ENCODE measurements at regions not wholly inside any gene's neighbourhood (a gene's known extent, or its start where the extent isn't known, plus 50 kb on each side); places are given as distances from the start of the nearest gene placed in this dataset.

DNA sequence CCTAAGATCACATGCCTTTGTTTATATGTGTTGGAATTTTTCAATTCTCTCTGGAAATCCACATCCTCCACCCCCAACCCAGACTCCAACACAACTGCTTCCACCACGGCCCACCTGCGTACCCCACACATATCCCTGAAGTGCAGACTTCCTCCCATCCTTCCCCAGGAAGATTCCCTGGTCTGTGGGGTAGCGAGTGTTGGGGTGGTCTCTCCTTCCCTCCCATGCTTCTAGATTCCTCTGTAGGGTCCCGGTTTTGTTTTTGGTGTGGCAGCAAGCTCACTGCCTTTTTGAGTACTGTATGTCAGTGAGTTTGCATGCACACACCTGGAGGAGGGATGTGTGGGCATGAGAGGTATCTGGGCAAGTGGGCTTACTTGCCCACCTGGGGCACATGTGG lies 127.6 kb downstream of the MRPL14 start:
- TF ChIP-seq POLR2A (IDR thresholded peaks at IDR 0.05; ENCODE audit: borderline replicate concordance, extremely low read depth, insufficient read depth, insufficient read length) (peak; percentile 96), CTCF (IDR thresholded peaks at IDR 0.05 in 2 of 3, conservative IDR thresholded peaks at IDR 0.05 in 1 of 3; ENCODE audit: borderline replicate concordance in 1 of 3, insufficient read depth in 1 of 3, low read depth in 2 of 3, low read length in 2 of 3) (no peak), POLR2AphosphoS5 (IDR thresholded peaks at IDR 0.05; ENCODE audit: low read depth, low read length) (no peak), YY1 (IDR thresholded peaks at IDR 0.05; ENCODE audit: extremely low read depth, insufficient replicate concordance, low read depth, low read length) (no peak), SIN3A (IDR thresholded peaks at IDR 0.05; ENCODE audit: low read depth) (no peak), EZH2 (IDR thresholded peaks at IDR 0.05) (no peak), RAD21 (IDR thresholded peaks at IDR 0.05; ENCODE audit: low read depth) (no peak)
- TF ChIP-seq, protein P1, sequence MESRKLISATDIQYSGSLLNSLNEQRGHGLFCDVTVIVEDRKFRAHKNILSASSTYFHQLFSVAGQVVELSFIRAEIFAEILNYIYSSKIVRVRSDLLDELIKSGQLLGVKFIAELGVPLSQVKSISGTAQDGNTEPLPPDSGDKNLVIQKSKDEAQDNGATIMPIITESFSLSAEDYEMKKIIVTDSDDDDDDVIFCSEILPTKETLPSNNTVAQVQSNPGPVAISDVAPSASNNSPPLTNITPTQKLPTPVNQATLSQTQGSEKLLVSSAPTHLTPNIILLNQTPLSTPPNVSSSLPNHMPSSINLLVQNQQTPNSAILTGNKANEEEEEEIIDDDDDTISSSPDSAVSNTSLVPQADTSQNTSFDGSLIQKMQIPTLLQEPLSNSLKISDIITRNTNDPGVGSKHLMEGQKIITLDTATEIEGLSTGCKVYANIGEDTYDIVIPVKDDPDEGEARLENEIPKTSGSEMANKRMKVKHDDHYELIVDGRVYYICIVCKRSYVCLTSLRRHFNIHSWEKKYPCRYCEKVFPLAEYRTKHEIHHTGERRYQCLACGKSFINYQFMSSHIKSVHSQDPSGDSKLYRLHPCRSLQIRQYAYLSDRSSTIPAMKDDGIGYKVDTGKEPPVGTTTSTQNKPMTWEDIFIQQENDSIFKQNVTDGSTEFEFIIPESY (IDR thresholded peaks at IDR 0.05; ENCODE audit: extremely low read depth, insufficient replicate concordance, low read length), result no peak
- TF ChIP-seq, protein P2, sequence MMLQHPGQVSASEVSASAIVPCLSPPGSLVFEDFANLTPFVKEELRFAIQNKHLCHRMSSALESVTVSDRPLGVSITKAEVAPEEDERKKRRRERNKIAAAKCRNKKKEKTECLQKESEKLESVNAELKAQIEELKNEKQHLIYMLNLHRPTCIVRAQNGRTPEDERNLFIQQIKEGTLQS (IDR thresholded peaks at IDR 0.05), result no peak
- TF ChIP-seq, protein P3, sequence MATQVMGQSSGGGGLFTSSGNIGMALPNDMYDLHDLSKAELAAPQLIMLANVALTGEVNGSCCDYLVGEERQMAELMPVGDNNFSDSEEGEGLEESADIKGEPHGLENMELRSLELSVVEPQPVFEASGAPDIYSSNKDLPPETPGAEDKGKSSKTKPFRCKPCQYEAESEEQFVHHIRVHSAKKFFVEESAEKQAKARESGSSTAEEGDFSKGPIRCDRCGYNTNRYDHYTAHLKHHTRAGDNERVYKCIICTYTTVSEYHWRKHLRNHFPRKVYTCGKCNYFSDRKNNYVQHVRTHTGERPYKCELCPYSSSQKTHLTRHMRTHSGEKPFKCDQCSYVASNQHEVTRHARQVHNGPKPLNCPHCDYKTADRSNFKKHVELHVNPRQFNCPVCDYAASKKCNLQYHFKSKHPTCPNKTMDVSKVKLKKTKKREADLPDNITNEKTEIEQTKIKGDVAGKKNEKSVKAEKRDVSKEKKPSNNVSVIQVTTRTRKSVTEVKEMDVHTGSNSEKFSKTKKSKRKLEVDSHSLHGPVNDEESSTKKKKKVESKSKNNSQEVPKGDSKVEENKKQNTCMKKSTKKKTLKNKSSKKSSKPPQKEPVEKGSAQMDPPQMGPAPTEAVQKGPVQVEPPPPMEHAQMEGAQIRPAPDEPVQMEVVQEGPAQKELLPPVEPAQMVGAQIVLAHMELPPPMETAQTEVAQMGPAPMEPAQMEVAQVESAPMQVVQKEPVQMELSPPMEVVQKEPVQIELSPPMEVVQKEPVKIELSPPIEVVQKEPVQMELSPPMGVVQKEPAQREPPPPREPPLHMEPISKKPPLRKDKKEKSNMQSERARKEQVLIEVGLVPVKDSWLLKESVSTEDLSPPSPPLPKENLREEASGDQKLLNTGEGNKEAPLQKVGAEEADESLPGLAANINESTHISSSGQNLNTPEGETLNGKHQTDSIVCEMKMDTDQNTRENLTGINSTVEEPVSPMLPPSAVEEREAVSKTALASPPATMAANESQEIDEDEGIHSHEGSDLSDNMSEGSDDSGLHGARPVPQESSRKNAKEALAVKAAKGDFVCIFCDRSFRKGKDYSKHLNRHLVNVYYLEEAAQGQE (IDR thresholded peaks at IDR 0.05; ENCODE audit: low read depth), result no peak

All from HCT116 (cell line).